ENCODE measurements at regions not wholly inside any gene's neighbourhood (a gene's known extent, or its start where the extent isn't known, plus 50 kb on each side); places are given as distances from the start of the nearest gene placed in this dataset.

GRCh38 chr2:43057742-43058725 is 168.4 kb downstream of the ZFP36L2 start:
- H3K27ac ChIP-seq = no peak overlapping the region
- no peak overlapping the region for H3K9ac ChIP-seq
- no peaks in the 10 kb centered on the region for H3K9me2 ChIP-seq (ENCODE audit: insufficient read depth)
- 90 to 91% methylated on average over 20 of the region's 20 CpGs for WGBS, 2 experiments (ENCODE audit: low coverage in 1 of 2, low lambda C conversion rate in 2 of 2, missing lambda C conversion rate in 2 of 2)
- TF ChIP-seq EZH2phosphoT487 (IDR thresholded peaks at IDR 0.05; ENCODE audit: insufficient read depth, low read depth) (no peak), EZH2 (IDR thresholded peaks at IDR 0.05; ENCODE audit: insufficient read depth, poor library complexity, severe bottlenecking) (no peak)
- H3K4me1 ChIP-seq (ENCODE audit: insufficient read depth) = peaks cover 9% of the 10 kb centered on the region
- H3K36me3 ChIP-seq (ENCODE audit: low read depth) = no peaks in the 10 kb centered on the region
- H3K27me3 ChIP-seq (replicated peaks; ENCODE audit: insufficient read depth) = no peaks in the 10 kb centered on the region
- no peak for DNase-seq
- in situ Hi-C loops (cut with MboI) = no loop called here
- H2AFZ ChIP-seq = no peak overlapping the region
- no peaks in the 10 kb centered on the region for H4K20me1 ChIP-seq (ENCODE audit: insufficient read depth)
- H3F3A ChIP-seq (ENCODE audit: insufficient read depth) = peaks cover 8% of the 10 kb centered on the region; the same call in 1 of the 2 replicates
- H3K4me2 ChIP-seq (ENCODE audit: unreplicated experiment) = no peak overlapping the region
- no peak overlapping the region for H3K4me3 ChIP-seq
- H3K79me2 ChIP-seq (ENCODE audit: insufficient read depth) = no peaks in the 10 kb centered on the region
- no peaks in the 10 kb centered on the region for H3K9me3 ChIP-seq (ENCODE audit: low read depth)

- in situ Hi-C loops (cut with MboI) = no loop called here
- Histone ChIP-seq H3F3A (ENCODE audit: insufficient read depth) (peaks cover 8% of the 10 kb centered on the region; the same call in 1 of the 2 replicates), H3K9me2 (ENCODE audit: insufficient read depth) (no peaks in the 10 kb centered on the region), H3K4me3 (no peak overlapping the region), H3K4me2 (ENCODE audit: unreplicated experiment) (no peak overlapping the region), H3K36me3 (ENCODE audit: low read depth) (no peaks in the 10 kb centered on the region), H3K27me3 (replicated peaks; ENCODE audit: insufficient read depth) (no peaks in the 10 kb centered on the region), H3K79me2 (ENCODE audit: insufficient read depth) (no peaks in the 10 kb centered on the region), H3K9ac (no peak overlapping the region), H3K9me3 (ENCODE audit: low read depth) (no peaks in the 10 kb centered on the region), H4K20me1 (ENCODE audit: insufficient read depth) (no peaks in the 10 kb centered on the region), H3K27ac (no peak overlapping the region), H2AFZ (no peak overlapping the region), H3K4me1 (ENCODE audit: insufficient read depth) (peaks cover 11% of the 10 kb centered on the region)
- 82 to 84% methylated on average over 15 to 16 of the region's 16 CpGs for WGBS, 2 experiments (ENCODE audit: low coverage in 1 of 2, low lambda C conversion rate in 2 of 2, missing lambda C conversion rate in 2 of 2)
- TF ChIP-seq EZH2 (IDR thresholded peaks at IDR 0.05; ENCODE audit: insufficient read depth, poor library complexity, severe bottlenecking) (no peak), EZH2phosphoT487 (IDR thresholded peaks at IDR 0.05; ENCODE audit: insufficient read depth, low read depth) (no peak)
- DNase-seq = no peak
Observed at GRCh38 chr2:43057026-43057741, 169.2 kb downstream of the ZFP36L2 start.

- Histone ChIP-seq H3K4me1 (ENCODE audit: insufficient read depth) (peaks cover 23% of the 10 kb centered on the region), H3K9me3 (ENCODE audit: low read depth) (no peaks in the 10 kb centered on the region), H3K9me2 (ENCODE audit: insufficient read depth) (no peaks in the 10 kb centered on the region), H4K20me1 (ENCODE audit: insufficient read depth) (no peaks in the 10 kb centered on the region), H2AFZ (no peak overlapping the region), H3K36me3 (ENCODE audit: low read depth) (no peaks in the 10 kb centered on the region), H3K4me2 (ENCODE audit: unreplicated experiment) (no peak overlapping the region), H3K4me3 (no peak overlapping the region), H3F3A (ENCODE audit: insufficient read depth) (peaks cover 5% of the 10 kb centered on the region; the same call in 1 of the 2 replicates), H3K9ac (no peak overlapping the region), H3K27me3 (replicated peaks; ENCODE audit: insufficient read depth) (no peaks in the 10 kb centered on the region), H3K27ac (no peak overlapping the region), H3K79me2 (ENCODE audit: insufficient read depth) (no peaks in the 10 kb centered on the region)
- TF ChIP-seq EZH2phosphoT487 (IDR thresholded peaks at IDR 0.05; ENCODE audit: insufficient read depth, low read depth) = no peak
- TF ChIP-seq EZH2 (IDR thresholded peaks at IDR 0.05; ENCODE audit: insufficient read depth, poor library complexity, severe bottlenecking) = no peak
- in situ Hi-C loops (cut with MboI) = no loop called here
- no peak for DNase-seq
- 83 to 100% methylated on average over 2 to 3 of the region's 3 CpGs for WGBS, 2 experiments (ENCODE audit: low coverage in 1 of 2, low lambda C conversion rate in 2 of 2, missing lambda C conversion rate in 2 of 2)
Observed at GRCh38 chr2:43055985-43056384, 170.4 kb downstream of the ZFP36L2 start.

GRCh38 chr2:43055086-43055912 is 171.1 kb downstream of the ZFP36L2 start:
- Histone ChIP-seq H3K4me3 (no peak overlapping the region), H3K9me3 (ENCODE audit: low read depth) (no peaks in the 10 kb centered on the region), H3K79me2 (ENCODE audit: insufficient read depth) (no peaks in the 10 kb centered on the region), H3K27me3 (replicated peaks; ENCODE audit: insufficient read depth) (no peaks in the 10 kb centered on the region), H3K4me2 (ENCODE audit: unreplicated experiment) (no peak overlapping the region), H3K9me2 (ENCODE audit: insufficient read depth) (no peaks in the 10 kb centered on the region), H3K9ac (no peak overlapping the region), H2AFZ (no peak overlapping the region), H3K4me1 (ENCODE audit: insufficient read depth) (peaks cover 25% of the 10 kb centered on the region), H3K36me3 (ENCODE audit: low read depth) (no peaks in the 10 kb centered on the region), H3K27ac (no peak overlapping the region), H4K20me1 (ENCODE audit: insufficient read depth) (no peaks in the 10 kb centered on the region), H3F3A (ENCODE audit: insufficient read depth) (0 out of 2 replicates have a peak, but pooled peaks cover 4% of the 10 kb centered on the region)
- TF ChIP-seq EZH2phosphoT487 (IDR thresholded peaks at IDR 0.05; ENCODE audit: insufficient read depth, low read depth) (no peak), EZH2 (IDR thresholded peaks at IDR 0.05; ENCODE audit: insufficient read depth, poor library complexity, severe bottlenecking) (no peak)
- in situ Hi-C loops (cut with MboI) = no loop called here
- 83 to 90% methylated on average over 13 to 16 of the region's 16 CpGs for WGBS, 2 experiments (ENCODE audit: low coverage in 1 of 2, low lambda C conversion rate in 2 of 2, missing lambda C conversion rate in 2 of 2)
- no peak for DNase-seq
